NCI-H2029 (cell line): ENCODE measurements at regions not wholly inside any gene's neighbourhood (a gene's known extent, or its start where the extent isn't known, plus 50 kb on each side); places are given as distances from the start of the nearest gene placed in this dataset.

Source experiments
- DNase-seq: peaks from one replicate; lab custom pipeline; 2025; lab: John Stamatoyannopoulos, UW

DNA sequence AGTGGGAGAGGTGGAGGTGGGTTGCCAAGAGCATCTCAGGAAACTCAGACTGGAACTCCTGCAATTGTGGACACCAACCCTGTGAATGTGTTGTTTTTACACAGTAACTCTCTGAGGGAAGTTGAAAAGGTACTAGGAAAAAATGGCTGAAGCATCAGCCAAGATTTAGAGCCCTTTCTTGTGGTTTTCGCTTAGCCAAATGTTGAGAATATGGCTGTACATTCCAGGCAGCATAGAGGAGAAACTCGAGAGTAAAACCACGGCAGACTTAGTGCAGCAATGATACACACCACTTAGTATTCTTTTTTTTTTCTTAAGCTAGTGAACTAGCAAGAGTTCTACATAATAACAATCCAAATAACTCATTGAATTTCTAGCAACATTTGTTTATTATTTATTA lies 309.7 kb upstream of the MTNR1B start:
- no peak for DNase-seq

- DNase-seq = no peak
Observed at GRCh38 chr11:92662601-92663360, 306.7 kb upstream of the MTNR1B start.

DNA sequence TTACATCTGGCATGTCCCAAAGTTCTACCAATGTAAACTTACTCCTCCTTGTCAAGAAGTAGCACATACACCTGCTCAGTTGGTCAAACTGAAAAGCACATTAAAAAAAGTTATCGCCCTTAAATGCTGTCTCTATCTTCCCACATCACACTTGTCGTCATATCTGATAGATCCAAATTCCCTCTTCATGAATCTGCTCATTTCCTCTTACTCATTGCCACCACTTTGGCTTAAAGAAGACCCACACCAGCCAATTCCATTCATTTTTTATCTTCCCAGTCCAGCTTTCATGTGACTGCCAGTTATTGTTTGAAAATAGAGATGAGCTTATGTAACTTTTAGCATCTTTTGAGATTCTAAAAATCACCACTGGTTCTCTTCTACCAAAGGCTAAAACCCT lies 305.9 kb upstream of the MTNR1B start:
- no peak for DNase-seq

DNA sequence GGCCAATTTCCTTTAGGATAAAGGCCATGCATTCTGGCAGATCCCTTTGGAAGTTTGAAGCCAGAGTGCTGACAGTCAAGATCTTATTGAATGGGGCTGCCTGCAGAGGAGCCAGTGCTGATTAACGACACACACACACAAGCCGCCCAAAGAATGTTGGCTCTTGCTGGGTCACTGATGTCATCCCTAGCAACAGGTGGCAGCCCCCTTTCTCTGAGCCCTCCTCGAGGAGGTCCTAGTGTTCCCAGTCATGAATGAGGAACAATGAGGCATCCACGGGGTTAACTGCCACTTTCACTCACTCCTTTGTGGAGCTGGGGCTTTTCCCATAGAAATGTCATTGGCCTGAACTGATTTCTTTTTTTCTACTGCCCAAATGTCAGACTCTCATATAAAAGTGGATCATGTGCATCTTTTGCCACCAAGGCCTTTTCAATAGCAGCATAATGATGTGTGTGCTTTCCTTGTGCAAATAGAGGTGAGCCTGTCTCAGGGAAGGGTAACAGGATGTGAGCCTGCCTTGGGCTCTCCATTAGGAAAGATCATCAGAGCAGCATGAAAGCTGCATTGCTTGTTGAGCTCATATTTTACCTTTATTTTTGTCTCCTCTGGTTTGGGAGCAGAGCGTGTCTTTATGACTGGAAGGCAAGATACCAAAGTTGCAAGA lies 301.8 kb upstream of the MTNR1B start:
- peak; percentile 42 for DNase-seq

- no peak for DNase-seq
Observed at GRCh38 chr11:92670308-92670890, 299.1 kb upstream of the MTNR1B start.

GRCh38 chr11:92671081-92671480 lies 298.4 kb upstream of the MTNR1B start:
- DNase-seq = no peak

GRCh38 chr11:92675303-92675702 lies 294.1 kb upstream of the MTNR1B start:
- DNase-seq = no peak

DNA sequence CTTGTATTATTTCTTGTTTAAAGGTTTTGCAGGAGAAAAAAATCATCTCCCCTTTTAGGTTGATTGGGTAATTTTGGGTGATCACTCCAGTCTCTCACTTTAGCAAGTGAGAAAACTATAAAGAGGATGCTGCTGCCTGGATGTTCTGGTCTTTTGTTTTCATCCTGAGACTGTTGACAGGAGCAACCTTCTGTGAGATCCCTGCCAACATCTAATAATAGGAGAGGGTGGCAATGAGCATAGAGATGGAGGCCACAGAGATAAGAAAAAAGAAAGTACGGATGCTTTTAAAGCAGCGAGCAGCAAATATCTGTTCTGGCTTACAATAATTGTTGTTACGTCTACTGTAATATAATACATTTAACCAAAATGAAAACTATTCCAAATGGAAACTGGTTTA lies 293.6 kb upstream of the MTNR1B start:
- no peak for DNase-seq

- DNase-seq = no peak
Observed at GRCh38 chr11:92678008-92678611, 291.3 kb upstream of the MTNR1B start.

DNA sequence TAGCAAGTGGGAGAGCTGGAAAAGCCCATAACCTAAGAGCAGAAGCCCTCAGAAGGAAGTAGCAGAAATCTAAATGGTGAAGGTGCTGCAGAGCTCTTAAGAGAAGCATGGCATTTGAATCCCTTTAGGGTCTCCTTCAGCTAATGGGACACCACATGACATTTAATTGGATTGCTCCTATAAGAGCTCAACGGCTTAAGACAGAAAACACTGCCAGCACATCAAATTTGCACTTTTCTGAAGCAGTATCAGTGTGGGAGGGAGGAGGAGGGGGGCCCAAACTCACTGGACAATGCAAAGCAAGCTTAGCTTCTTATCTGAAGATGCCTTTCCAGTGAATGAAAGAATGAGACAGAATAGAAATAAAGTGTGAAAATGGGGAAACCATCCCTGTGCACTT lies 287.9 kb upstream of the MTNR1B start:
- DNase-seq = no peak

DNA sequence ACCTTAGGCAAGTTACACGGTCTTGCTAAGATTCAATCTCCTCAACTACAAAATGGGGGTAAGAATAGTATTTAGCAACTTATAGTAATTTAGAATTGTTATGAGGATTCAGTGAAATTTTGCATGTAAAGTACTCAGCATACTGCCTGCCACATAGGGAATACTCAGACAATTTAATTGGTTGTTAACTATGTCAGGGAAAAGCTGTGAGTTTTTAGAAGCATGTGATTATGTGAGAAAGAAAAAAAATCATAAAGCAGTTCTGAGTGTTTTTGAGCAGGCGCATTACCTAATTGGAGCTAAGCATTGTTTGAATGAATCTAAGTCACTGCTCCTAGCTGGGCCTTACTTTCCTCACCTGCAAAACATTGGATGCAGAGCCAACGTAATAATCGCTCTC lies 287.3 kb upstream of the MTNR1B start:
- DNase-seq = no peak

GRCh38 chr11:92682952-92683351 lies 286.5 kb upstream of the MTNR1B start:
- no peak for DNase-seq

DNA sequence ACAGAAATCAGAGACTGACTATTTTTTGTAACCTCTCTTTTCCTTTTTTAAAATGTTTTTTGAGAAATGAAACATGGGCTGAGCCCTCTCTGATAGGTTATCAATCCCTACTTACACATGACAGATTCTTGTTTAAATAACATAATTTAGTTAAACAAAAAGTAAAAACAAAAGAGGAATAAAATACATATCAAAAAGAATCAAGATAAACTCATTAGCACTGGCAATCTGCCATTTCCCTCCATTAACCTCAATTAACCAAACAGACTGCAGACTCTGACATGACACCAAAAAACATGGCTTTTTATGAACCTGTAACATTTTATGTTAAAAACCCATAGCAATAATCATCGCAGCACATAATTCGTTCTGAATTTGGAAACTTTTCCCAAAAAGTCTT lies 284.4 kb upstream of the MTNR1B start:
- no peak for DNase-seq

DNA sequence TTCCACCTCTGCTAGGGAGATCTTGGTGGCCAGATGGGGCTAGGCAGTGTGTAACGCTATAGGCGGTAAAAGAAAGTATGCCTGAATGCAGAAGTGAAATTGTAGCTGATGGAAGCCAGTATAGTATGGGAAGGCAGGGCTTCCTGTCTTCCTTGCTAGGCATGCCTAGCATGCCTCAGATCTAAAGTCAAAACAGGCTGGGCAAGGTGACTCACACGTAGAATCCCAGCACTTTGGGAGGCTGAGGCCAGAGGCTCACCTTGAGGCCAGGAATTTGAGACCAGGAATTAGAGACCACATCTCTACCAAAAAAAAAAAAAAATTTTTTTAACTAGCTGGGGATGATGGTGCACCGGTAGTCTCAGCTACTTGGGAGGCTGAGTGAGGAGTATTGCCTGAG lies 281.7 kb upstream of the MTNR1B start:
- no peak for DNase-seq

DNA sequence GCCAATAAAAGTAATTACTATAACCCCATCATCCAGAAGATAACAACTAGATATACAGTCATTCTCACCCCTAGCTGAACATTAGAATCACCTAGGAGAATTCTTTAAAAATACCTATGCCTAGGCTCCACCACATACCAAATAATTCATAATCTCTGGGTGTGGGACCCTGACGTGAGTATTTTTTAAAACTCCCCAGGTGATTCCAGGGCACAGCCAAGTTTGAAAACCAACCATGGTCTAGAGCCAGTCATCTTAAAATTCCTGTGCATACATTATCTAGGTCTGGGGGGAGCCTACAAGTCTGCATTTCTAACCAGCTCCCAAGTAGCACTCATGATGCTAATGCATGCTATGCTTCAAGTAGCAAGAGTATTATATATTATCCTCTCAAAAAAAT lies 281.0 kb upstream of the MTNR1B start:
- no peak for DNase-seq

GRCh38 chr11:92692826-92693546 lies 276.5 kb upstream of the MTNR1B start:
- no peak for DNase-seq

GRCh38 chr11:92696076-92696475 lies 273.4 kb upstream of the MTNR1B start:
- no peak for DNase-seq

DNA sequence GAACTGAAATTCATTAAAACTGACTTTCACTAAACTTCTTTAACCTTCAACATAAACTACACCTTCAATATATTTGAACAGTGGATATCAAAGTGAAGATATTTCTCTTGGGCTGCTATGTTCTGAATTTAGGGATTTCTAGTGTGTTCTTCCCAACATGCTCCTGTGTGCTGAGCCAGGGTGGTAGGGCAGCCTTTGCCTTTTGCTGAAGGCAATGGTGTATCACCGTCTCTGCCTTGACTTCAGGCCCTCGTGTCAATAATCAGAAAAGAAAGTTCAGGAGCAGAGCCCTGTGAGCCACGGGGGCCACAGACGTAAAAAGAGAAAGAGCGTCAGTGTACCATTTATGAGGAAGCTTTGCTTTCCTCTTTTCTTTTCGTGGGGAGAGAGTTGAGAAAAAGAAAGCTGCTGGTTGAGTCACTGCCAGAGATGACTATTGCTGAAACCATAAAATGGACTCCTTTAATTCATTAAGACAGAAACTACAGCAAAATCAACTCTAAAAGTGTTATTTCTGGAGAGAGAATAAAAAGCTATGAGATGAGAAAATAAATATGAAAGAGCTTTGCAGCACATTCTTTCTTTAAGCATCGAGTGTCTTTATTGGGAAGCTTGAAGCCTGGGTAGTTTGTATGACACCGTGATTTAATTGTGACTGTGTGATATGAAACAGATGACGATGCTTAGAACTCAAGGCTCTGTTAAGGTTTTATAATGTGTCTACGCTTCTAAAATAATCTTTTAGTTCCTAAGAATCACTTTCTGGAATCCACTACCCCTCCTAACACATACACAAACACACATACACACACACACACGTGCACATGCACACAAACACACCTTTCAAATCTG lies 271.8 kb upstream of the MTNR1B start:
- DNase-seq = no peak

- DNase-seq = no peak
Observed at GRCh38 chr11:92698742-92699141, 270.7 kb upstream of the MTNR1B start.

- peak; percentile 13 for DNase-seq
Observed at GRCh38 chr11:92702037-92702804, 267.2 kb upstream of the MTNR1B start.
